A549 (cell line): ENCODE measurements at regions not wholly inside any gene's neighbourhood (a gene's known extent, or its start where the extent isn't known, plus 50 kb on each side); places are given as distances from the start of the nearest gene placed in this dataset.

Experiments
- ATAC-seq, 2 experiments: fragments of 200-7000 bp in 1 of 2; fragments of >200 bp in 1 of 2; cut with Nextera tagmentation in 1 of 2; cut with Tn5 transposase in 1 of 2; 3 replicates each; pipeline versions ENCODE4 v1.8.0 to v1.9.1; 2018 to 2020; ENCODE audit warnings: mild to moderate bottlenecking in 1 of 2, moderate library complexity in 1 of 2
- CTCF ChIA-PET: fragments of 300-600 bp; sonication (Branson Sonifier 250); formaldehyde crosslinking; extraction: SDS; loops from one replicate; lab custom pipeline; 2021; ENCODE audit warnings: antibody characterized with exemption, inconsistent platforms; lab: Yijun Ruan, JAX
- POLR2A ChIA-PET: fragments of 350-600 bp; formaldehyde crosslinking; extraction: SDS; loops from one replicate; lab custom pipeline; 2021; ENCODE audit warnings: antibody characterized with exemption, inconsistent platforms; lab: Yijun Ruan, JAX
- DNase-seq, 2 experiments: peaks; one replicate each; pipeline versions ENCODE4 v3.0.0 to v3.0.0-alpha.2; 2011 to 2016; ENCODE audit warnings: low read depth in 1 of 2, low spot score in 1 of 2
- FAIRE-seq: peaks from 2 replicates; lab custom pipeline; 2011; peaks lifted over from hg19 to GRCh38; lab: Jason Lieb, UNC
- H3K27ac ChIP-seq, 2 experiments: fragments of >200 bp; sonication (Bioruptor Twin); formaldehyde crosslinking; 3 replicates each; pipeline ENCODE4 v1.5.1; 2016 to 2017
- H3K4me1 ChIP-seq: fragments of >200 bp; sonication (Bioruptor Twin); formaldehyde crosslinking; 3 replicates; pipeline ENCODE4 v1.6.1; 2016
- H3K4me2 ChIP-seq: fragments of >200 bp; sonication (Bioruptor Twin); formaldehyde crosslinking; 3 replicates; pipeline ENCODE4 v1.6.1; 2016
- H3K4me3 ChIP-seq: fragments of >200 bp; sonication (Bioruptor Twin); formaldehyde crosslinking; 3 replicates; pipeline ENCODE4 v1.5.1; 2016
- H3K9me3 ChIP-seq: fragments of >200 bp; sonication (Bioruptor Twin); formaldehyde crosslinking; 3 replicates; pipeline ENCODE4 v1.6.1; 2016
- CBX2 ChIP-seq: fragments of 200-600 bp; sonication (generic); IDR thresholded peaks from 2 replicates; pipeline ENCODE4 v1.6.1; 2016; ENCODE audit warnings: low read depth, mild to moderate bottlenecking, borderline replicate concordance
- CBX8 ChIP-seq: fragments of 200-600 bp; sonication (generic); IDR thresholded peaks from 2 replicates; pipeline ENCODE4 v1.6.1; 2016
- CHD2 ChIP-seq: fragments of 150-350 bp; IDR thresholded peaks from 2 replicates; pipeline ENCODE4 v1.6.1; 2014; ENCODE audit warnings: low read length; ENCODE audit not compliant: partially characterized antibody
- CHD4 ChIP-seq: fragments of 200-600 bp; sonication (generic); IDR thresholded peaks from 2 replicates; pipeline ENCODE4 v1.6.1; 2016; ENCODE audit warnings: antibody characterized with exemption, mild to moderate bottlenecking, borderline replicate concordance
- EHF ChIP-seq: fragments of 250-450 bp; sonication (Bioruptor Pico); IDR thresholded peaks from 2 replicates; pipeline ENCODE4 v1.5.0; 2020; ENCODE audit warnings: mild to moderate bottlenecking
- EHMT2 ChIP-seq: fragments of 200-600 bp; sonication (generic); IDR thresholded peaks from 2 replicates; pipeline ENCODE4 v1.6.1; 2016; ENCODE audit warnings: antibody characterized with exemption, low read depth, mild to moderate bottlenecking, moderate library complexity
- EP300 ChIP-seq, 2 experiments: fragments of >200 bp; sonication (Bioruptor Twin); formaldehyde crosslinking; IDR thresholded peaks; 2 replicates in 1 of 2; 3 replicates in 1 of 2; pipeline ENCODE4 v1.6.1; 2016 to 2017
- ESRRA ChIP-seq: fragments of 150-350 bp; IDR thresholded peaks from 2 replicates; pipeline ENCODE4 v1.6.1; 2014; ENCODE audit warnings: mild to moderate bottlenecking, low read length, borderline replicate concordance
- FOSL2 ChIP-seq, 2 experiments: fragments of 450-650 bp in 1 of 2; fragments of >200 bp in 1 of 2; sonication (Bioruptor Twin) in 1 of 2; formaldehyde crosslinking; IDR thresholded peaks; 2 replicates each; pipeline versions ENCODE4 v1.5.0 to v1.6.1; 2016 to 2020; ENCODE audit warnings: mild to moderate bottlenecking in 1 of 2, moderate library complexity in 1 of 2
- FOXS1 ChIP-seq: fragments of 250-450 bp; sonication (Bioruptor Pico); IDR thresholded peaks from 2 replicates; pipeline ENCODE4 v1.5.0; 2020; ENCODE audit warnings: mild to moderate bottlenecking, moderate library complexity
- GATA3 ChIP-seq: IDR thresholded peaks from 2 replicates; pipeline ENCODE4 v1.6.1; 2012; ENCODE audit warnings: borderline replicate concordance
- HDAC2 ChIP-seq: fragments of 200-600 bp; sonication (generic); IDR thresholded peaks from 2 replicates; pipeline ENCODE4 v1.6.1; 2016
- HEYL ChIP-seq: fragments of 250-450 bp; sonication (Bioruptor Pico); IDR thresholded peaks from 2 replicates; pipeline ENCODE4 v1.8.0; 2021; ENCODE audit warnings: mild to moderate bottlenecking, moderate library complexity
- HOXA7 ChIP-seq: fragments of 250-450 bp; sonication (Bioruptor Pico); IDR thresholded peaks from 2 replicates; pipeline ENCODE4 v1.5.0; 2020; ENCODE audit warnings: mild to moderate bottlenecking, moderate library complexity
- KDM1A ChIP-seq: fragments of 200-600 bp; sonication (generic); IDR thresholded peaks from 2 replicates; pipeline ENCODE4 v1.6.1; 2016; ENCODE audit warnings: low read depth, mild to moderate bottlenecking
- KDM5A ChIP-seq: fragments of 200-600 bp; sonication (generic); IDR thresholded peaks from 2 replicates; pipeline ENCODE4 v1.6.1; 2016; ENCODE audit warnings: antibody characterized with exemption, mild to moderate bottlenecking
- NR3C1 ChIP-seq: fragments of >200 bp; sonication (Bioruptor Twin); formaldehyde crosslinking; IDR thresholded peaks from 3 replicates; pipeline ENCODE4 v1.6.1; 2017
- RAD21 ChIP-seq, 2 experiments: fragments of >200 bp in 1 of 2; sonication (Bioruptor Twin) in 1 of 2; formaldehyde crosslinking in 1 of 2; IDR thresholded peaks in 1 of 2; conservative IDR thresholded peaks in 1 of 2; 2 replicates in 1 of 2; 3 replicates in 1 of 2; pipeline ENCODE4 v1.6.1; 2012 to 2018; ENCODE audit warnings: inconsistent platforms in 1 of 2
- RCOR1 ChIP-seq: fragments of 150-350 bp; IDR thresholded peaks from 2 replicates; pipeline ENCODE4 v1.6.1; 2014; ENCODE audit warnings: antibody characterized with exemption, low read length, low read depth
- RNF2 ChIP-seq: fragments of 200-600 bp; sonication (generic); IDR thresholded peaks from 2 replicates; pipeline ENCODE4 v1.6.1; 2016; ENCODE audit warnings: low read depth, mild to moderate bottlenecking, antibody characterized with exemption, moderate library complexity, borderline replicate concordance
- SMC3 ChIP-seq: fragments of >200 bp; sonication (Bioruptor Twin); formaldehyde crosslinking; IDR thresholded peaks from 3 replicates; pipeline ENCODE4 v1.6.1; 2018; ENCODE audit warnings: inconsistent platforms
- TP53 ChIP-seq: fragments of 250-450 bp; sonication (Bioruptor Pico); IDR thresholded peaks from 2 replicates; pipeline ENCODE4 v1.5.0; 2021; ENCODE audit warnings: mild to moderate bottlenecking, moderate library complexity
- USF2 ChIP-seq: fragments of 450-650 bp; IDR thresholded peaks from 2 replicates; pipeline ENCODE4 v1.6.1; 2014; ENCODE audit warnings: antibody characterized with exemption
- ZFP36 ChIP-seq: fragments of 450-650 bp; IDR thresholded peaks from 2 replicates; pipeline ENCODE4 v1.6.1; 2014; ENCODE audit warnings: borderline replicate concordance; ENCODE audit not compliant: partially characterized antibody
- ZSCAN20 ChIP-seq: fragments of 250-450 bp; sonication (Bioruptor Pico); IDR thresholded peaks from 2 replicates; pipeline ENCODE4 v1.8.0; 2022; ENCODE audit warnings: mild to moderate bottlenecking, moderate library complexity
- WGBS: methylation state at CpG from one replicate; pipeline ENCODE4 v1.1.6; 2017; ENCODE audit errors: missing lambda C conversion rate; 5-methylcytosine and 5-hydroxymethylcytosine counted together
- TF ChIP-seq, protein P1 (sequence below): fragments of 250-450 bp; sonication (Bioruptor Pico); IDR thresholded peaks from 2 replicates; pipeline ENCODE4 v1.5.0; 2020; ENCODE audit warnings: low read depth, mild to moderate bottlenecking, moderate library complexity
- TF ChIP-seq, protein P2 (sequence below): fragments of >200 bp; sonication (Bioruptor Twin); formaldehyde crosslinking; IDR thresholded peaks from 2 replicates; pipeline ENCODE4 v1.6.1; 2016
- TF ChIP-seq, protein P3 (sequence below): fragments of >200 bp; sonication (Bioruptor Twin); formaldehyde crosslinking; IDR thresholded peaks from 3 replicates; pipeline ENCODE4 v1.5.1; 2016
- TF ChIP-seq, protein P4 (sequence below): IDR thresholded peaks from 2 replicates; pipeline ENCODE4 v1.6.1; 2012

DNA sequence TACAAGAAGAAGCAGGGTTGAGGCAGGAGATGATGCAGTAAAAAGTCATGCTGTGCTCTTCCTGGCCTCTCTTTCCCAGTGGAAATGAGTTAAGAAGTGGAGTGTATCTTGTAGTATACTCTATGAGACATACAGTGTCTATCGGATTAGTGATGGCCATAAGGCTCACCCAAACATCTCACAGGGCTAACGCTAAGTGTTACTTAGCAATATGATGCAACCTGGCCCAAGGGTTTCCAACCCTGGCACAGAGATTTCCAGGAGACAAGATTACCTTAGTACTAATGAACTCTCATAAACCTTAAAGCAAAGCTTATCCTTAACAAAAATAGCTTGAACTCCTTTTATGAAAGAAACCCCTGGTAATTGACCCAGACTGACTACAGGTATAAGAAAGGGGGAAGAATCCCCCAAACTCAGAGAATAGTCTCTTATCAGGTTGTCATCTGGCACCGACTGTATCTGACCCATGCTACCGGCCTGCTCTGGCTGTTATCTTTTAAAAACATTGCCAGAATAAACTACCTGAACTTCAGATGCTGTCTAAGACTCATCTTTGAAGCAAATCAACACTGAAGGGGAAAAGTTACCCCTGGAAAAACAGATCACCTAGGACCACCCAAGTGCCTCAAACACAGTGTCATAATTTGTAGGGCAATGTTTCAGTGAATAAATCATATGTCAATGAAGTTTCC lies 1002.0 kb downstream of the REEP3 start:
- no peak overlapping the region for H3K4me2 ChIP-seq
- H3K27ac ChIP-seq: no peak overlapping the region
- H3K4me1 ChIP-seq: no peaks in the 10 kb centered on the region
- 15% methylated on average over 4 of the region's 4 CpGs for WGBS
- POLR2A ChIA-PET: no interaction called here
- H3K9me3 ChIP-seq: no peaks in the 10 kb centered on the region
- TF ChIP-seq EHMT2 (no peak), CHD2 (no peak), FOSL2 (IDR thresholded peaks at IDR 0.05) (no peak), FOSL2 (CRISPR knock-in tag; IDR thresholded peaks at IDR 0.05) (no peak)
- TF ChIP-seq, protein P1, sequence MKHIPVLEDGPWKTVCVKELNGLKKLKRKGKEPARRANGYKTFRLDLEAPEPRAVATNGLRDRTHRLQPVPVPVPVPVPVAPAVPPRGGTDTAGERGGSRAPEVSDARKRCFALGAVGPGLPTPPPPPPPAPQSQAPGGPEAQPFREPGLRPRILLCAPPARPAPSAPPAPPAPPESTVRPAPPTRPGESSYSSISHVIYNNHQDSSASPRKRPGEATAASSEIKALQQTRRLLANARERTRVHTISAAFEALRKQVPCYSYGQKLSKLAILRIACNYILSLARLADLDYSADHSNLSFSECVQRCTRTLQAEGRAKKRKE (CRISPR knock-in tag): no peak
- TF ChIP-seq, protein P2, sequence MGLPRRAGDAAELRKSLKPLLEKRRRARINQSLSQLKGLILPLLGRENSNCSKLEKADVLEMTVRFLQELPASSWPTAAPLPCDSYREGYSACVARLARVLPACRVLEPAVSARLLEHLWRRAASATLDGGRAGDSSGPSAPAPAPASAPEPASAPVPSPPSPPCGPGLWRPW: no peak
- TF ChIP-seq, all 56 proteins: peak for 0
- ATAC-seq (no peak), DNase-seq (no peak), FAIRE-seq (no peak)
- no peak overlapping the region for H3K4me3 ChIP-seq
- CTCF ChIA-PET: interaction anchor here (0.5 kb wide), 1 partner anchor 341 kb away, joined by 3 read pairs; no protein-coding TSS in a partner anchor

GRCh38 chr10:64528294-64529002 lies 1007.2 kb downstream of the REEP3 start:
- DNase-seq: no peak
- CTCF ChIA-PET: no interaction called here
- H3K27ac ChIP-seq: no peak overlapping the region
- POLR2A ChIA-PET: no interaction called here
- ATAC-seq: no peak
- no peak overlapping the region for H3K4me3 ChIP-seq
- 12% methylated on average over 7 of the region's 7 CpGs for WGBS
- H3K4me2 ChIP-seq: no peak overlapping the region
- no peak for FAIRE-seq
- TF ChIP-seq EHF (no peak), HEYL (no peak), CBX2 (no peak), RCOR1 (no peak), KDM1A (no peak), GATA3 (no peak), ZSCAN20 (CRISPR knock-in tag) (no peak), RAD21 (conservative IDR thresholded peaks at IDR 0.05 in 1 of 2, IDR thresholded peaks at IDR 0.05 in 1 of 2) (no peak), CBX8 (no peak), ZFP36 (no peak)
- TF ChIP-seq, protein P1 (CRISPR knock-in tag): no peak
- TF ChIP-seq, protein P3, sequence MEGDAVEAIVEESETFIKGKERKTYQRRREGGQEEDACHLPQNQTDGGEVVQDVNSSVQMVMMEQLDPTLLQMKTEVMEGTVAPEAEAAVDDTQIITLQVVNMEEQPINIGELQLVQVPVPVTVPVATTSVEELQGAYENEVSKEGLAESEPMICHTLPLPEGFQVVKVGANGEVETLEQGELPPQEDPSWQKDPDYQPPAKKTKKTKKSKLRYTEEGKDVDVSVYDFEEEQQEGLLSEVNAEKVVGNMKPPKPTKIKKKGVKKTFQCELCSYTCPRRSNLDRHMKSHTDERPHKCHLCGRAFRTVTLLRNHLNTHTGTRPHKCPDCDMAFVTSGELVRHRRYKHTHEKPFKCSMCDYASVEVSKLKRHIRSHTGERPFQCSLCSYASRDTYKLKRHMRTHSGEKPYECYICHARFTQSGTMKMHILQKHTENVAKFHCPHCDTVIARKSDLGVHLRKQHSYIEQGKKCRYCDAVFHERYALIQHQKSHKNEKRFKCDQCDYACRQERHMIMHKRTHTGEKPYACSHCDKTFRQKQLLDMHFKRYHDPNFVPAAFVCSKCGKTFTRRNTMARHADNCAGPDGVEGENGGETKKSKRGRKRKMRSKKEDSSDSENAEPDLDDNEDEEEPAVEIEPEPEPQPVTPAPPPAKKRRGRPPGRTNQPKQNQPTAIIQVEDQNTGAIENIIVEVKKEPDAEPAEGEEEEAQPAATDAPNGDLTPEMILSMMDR: no peak
- TF ChIP-seq, all 56 proteins: peak for 0
- Histone ChIP-seq H3K4me1 (no peaks in the 10 kb centered on the region), H3K9me3 (no peaks in the 10 kb centered on the region)

- Histone ChIP-seq H3K9me3 (no peaks in the 10 kb centered on the region), H3K4me3 (no peak overlapping the region), H3K4me1 (no peaks in the 10 kb centered on the region), H3K27ac (no peak overlapping the region), H3K4me2 (no peak overlapping the region)
- ATAC-seq: no peak
- FAIRE-seq: no peak
- 5% methylated on average over 1 of the region's 1 CpG for WGBS
- CTCF ChIA-PET: no interaction called here
- DNase-seq: no peak
- POLR2A ChIA-PET: no interaction called here
- TF ChIP-seq FOXS1 (CRISPR knock-in tag): no peak
- TF ChIP-seq SMC3: no peak
- TF ChIP-seq ZFP36: no peak
- TF ChIP-seq RCOR1: no peak
- TF ChIP-seq KDM5A: no peak
- TF ChIP-seq RNF2: no peak
- no peak for TF ChIP-seq HDAC2
- TF ChIP-seq TP53 (CRISPR knock-in tag): no peak
- TF ChIP-seq, protein P4, sequence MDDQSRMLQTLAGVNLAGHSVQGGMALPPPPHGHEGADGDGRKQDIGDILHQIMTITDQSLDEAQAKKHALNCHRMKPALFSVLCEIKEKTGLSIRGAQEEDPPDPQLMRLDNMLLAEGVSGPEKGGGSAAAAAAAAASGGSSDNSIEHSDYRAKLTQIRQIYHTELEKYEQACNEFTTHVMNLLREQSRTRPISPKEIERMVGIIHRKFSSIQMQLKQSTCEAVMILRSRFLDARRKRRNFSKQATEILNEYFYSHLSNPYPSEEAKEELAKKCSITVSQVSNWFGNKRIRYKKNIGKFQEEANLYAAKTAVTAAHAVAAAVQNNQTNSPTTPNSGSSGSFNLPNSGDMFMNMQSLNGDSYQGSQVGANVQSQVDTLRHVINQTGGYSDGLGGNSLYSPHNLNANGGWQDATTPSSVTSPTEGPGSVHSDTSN: no peak
- TF ChIP-seq NR3C1: no peak
- TF ChIP-seq EP300 (IDR thresholded peaks at IDR 0.05): no peak
- no peak for TF ChIP-seq USF2
- TF ChIP-seq EHMT2: no peak
- TF ChIP-seq HOXA7 (CRISPR knock-in tag): no peak
- no peak for TF ChIP-seq CHD4
- no peak for TF ChIP-seq ESRRA
Observed at GRCh38 chr10:64529003-64529350, 1007.8 kb downstream of the REEP3 start.
